ENCODE measurements at regions not wholly inside any gene's neighbourhood (a gene's known extent, or its start where the extent isn't known, plus 50 kb on each side); places are given as distances from the start of the nearest gene placed in this dataset.

GRCh38 chr12:116474331-116474730 is 84.8 kb upstream of the MAP1LC3B2 start:
- BruUV-seq (replicated peaks) = no TSS peak
- Histone ChIP-seq H3K27me3 (ENCODE audit: control insufficient read depth in 1 of 2, insufficient read depth in 2 of 2, low read length in 2 of 2) (no peaks in the 10 kb centered on the region; a peak in 2 of 5 replicates), H3K27ac (ENCODE audit: extremely low read length, insufficient read depth, low read length) (no peak overlapping the region), H3K4me2 (ENCODE audit: low read depth, low read length) (no peak overlapping the region), H3K9me3 (ENCODE audit: low read length) (0 out of 2 replicates have a peak, but pooled peaks cover 4% of the 10 kb centered on the region), H3K4me3 (replicated peaks in 1 of 3; ENCODE audit: insufficient read depth in 1 of 3, low read depth in 2 of 3, low read length in 3 of 3) (no peak overlapping the region), H3K79me2 (ENCODE audit: insufficient read depth, low read length) (no peaks in the 10 kb centered on the region), H3K4me1 (ENCODE audit: insufficient read depth, low read length) (no peaks in the 10 kb centered on the region), H3K9ac (ENCODE audit: insufficient read depth, low read depth, low read length) (no peak overlapping the region), H4K20me1 (ENCODE audit: insufficient read depth, low read length) (no peaks in the 10 kb centered on the region), H2AFZ (ENCODE audit: low read length) (no peak overlapping the region), H3K36me3 (replicated peaks in 1 of 2; ENCODE audit: control insufficient read depth in 1 of 2, insufficient read depth in 2 of 2, low read length in 2 of 2) (no peaks in the 10 kb centered on the region)
- intact Hi-C loops (cut with micrococcal nuclease; ENCODE audit: unreplicated experiment) (no loop called here), in situ Hi-C loops (cut with HindIII; ENCODE audit: extremely low pct_ligation_motif_present, low pct_unique_long_range_greater_than_20kb) (no loop called here)
- 0% methylated on average over 1 of the region's 1 CpG for WGBS (ENCODE audit: low lambda C conversion rate)
- POLR2A ChIA-PET = no interaction called here
- FAIRE-seq = no peak
- CTCF ChIA-PET (ENCODE audit: low intra/inter-chr PET ratio, low total read pairs) = no interaction called here
- no peak for DNase-seq (ENCODE audit: low spot score)
- ATAC-seq = no peak
- TF ChIP-seq ZNF720 (CRISPR knock-in tag; IDR thresholded peaks at IDR 0.05) (no peak), ZNF124 (CRISPR knock-in tag; IDR thresholded peaks at IDR 0.05) (no peak), NR1H2 (CRISPR knock-in tag; IDR thresholded peaks at IDR 0.05; ENCODE audit: borderline replicate concordance, low read depth) (no peak), ZBTB21 (CRISPR knock-in tag; IDR thresholded peaks at IDR 0.05) (no peak), ZNF879 (CRISPR knock-in tag; IDR thresholded peaks at IDR 0.05) (no peak), ZFYVE20 (CRISPR knock-in tag; IDR thresholded peaks at IDR 0.05; ENCODE audit: borderline replicate concordance, low read depth) (no peak), ZNF512 (CRISPR knock-in tag; IDR thresholded peaks at IDR 0.05) (no peak), CAMTA2 (CRISPR knock-in tag; IDR thresholded peaks at IDR 0.05; ENCODE audit: borderline replicate concordance) (no peak), U2AF1 (optimal IDR thresholded peaks at IDR 0.05; ENCODE audit: low read depth, low read length) (no peak), ZKSCAN5 (CRISPR knock-in tag; IDR thresholded peaks at IDR 0.05) (no peak), HNRNPLL (IDR thresholded peaks at IDR 0.05; ENCODE audit: low read depth, low read length, poor library complexity, severe bottlenecking) (no peak), ZNF558 (CRISPR knock-in tag; IDR thresholded peaks at IDR 0.05; ENCODE audit: borderline replicate concordance) (no peak)
- TF ChIP-seq, protein P1, sequence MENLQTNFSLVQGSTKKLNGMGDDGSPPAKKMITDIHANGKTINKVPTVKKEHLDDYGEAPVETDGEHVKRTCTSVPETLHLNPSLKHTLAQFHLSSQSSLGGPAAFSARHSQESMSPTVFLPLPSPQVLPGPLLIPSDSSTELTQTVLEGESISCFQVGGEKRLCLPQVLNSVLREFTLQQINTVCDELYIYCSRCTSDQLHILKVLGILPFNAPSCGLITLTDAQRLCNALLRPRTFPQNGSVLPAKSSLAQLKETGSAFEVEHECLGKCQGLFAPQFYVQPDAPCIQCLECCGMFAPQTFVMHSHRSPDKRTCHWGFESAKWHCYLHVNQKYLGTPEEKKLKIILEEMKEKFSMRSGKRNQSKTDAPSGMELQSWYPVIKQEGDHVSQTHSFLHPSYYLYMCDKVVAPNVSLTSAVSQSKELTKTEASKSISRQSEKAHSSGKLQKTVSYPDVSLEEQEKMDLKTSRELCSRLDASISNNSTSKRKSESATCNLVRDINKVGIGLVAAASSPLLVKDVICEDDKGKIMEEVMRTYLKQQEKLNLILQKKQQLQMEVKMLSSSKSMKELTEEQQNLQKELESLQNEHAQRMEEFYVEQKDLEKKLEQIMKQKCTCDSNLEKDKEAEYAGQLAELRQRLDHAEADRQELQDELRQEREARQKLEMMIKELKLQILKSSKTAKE (CRISPR knock-in tag; IDR thresholded peaks at IDR 0.05; ENCODE audit: borderline replicate concordance) = no peak
- TF ChIP-seq, protein P2, sequence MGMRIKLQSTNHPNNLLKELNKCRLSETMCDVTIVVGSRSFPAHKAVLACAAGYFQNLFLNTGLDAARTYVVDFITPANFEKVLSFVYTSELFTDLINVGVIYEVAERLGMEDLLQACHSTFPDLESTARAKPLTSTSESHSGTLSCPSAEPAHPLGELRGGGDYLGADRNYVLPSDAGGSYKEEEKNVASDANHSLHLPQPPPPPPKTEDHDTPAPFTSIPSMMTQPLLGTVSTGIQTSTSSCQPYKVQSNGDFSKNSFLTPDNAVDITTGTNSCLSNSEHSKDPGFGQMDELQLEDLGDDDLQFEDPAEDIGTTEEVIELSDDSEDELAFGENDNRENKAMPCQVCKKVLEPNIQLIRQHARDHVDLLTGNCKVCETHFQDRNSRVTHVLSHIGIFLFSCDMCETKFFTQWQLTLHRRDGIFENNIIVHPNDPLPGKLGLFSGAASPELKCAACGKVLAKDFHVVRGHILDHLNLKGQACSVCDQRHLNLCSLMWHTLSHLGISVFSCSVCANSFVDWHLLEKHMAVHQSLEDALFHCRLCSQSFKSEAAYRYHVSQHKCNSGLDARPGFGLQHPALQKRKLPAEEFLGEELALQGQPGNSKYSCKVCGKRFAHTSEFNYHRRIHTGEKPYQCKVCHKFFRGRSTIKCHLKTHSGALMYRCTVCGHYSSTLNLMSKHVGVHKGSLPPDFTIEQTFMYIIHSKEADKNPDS (CRISPR knock-in tag; IDR thresholded peaks at IDR 0.05) = no peak
- TF ChIP-seq, protein P3, sequence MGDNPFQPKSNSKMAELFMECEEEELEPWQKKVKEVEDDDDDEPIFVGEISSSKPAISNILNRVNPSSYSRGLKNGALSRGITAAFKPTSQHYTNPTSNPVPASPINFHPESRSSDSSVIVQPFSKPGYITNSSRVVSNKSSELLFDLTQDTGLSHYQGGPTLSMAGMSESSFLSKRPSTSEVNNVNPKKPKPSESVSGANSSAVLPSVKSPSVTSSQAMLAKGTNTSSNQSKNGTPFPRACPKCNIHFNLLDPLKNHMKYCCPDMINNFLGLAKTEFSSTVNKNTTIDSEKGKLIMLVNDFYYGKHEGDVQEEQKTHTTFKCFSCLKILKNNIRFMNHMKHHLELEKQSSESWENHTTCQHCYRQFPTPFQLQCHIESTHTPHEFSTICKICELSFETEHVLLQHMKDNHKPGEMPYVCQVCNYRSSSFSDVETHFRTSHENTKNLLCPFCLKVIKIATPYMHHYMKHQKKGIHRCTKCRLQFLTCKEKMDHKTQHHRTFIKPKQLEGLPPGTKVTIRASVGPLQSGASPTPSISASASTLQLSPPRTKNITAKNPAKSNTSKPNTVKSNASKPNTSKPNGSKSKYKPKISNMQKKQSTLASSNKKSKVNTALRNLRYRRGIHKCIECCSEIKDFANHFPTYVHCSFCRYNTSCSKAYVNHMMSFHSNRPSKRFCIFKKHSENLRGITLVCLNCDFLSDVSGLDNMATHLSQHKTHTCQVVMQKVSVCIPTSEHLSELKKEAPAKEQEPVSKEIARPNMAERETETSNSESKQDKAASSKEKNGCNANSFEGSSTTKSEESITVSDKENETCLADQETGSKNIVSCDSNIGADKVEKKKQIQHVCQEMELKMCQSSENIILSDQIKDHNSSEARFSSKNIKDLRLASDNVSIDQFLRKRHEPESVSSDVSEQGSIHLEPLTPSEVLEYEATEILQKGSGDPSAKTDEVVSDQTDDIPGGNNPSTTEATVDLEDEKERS (CRISPR knock-in tag; IDR thresholded peaks at IDR 0.05) = no peak
- TF ChIP-seq, protein P4, sequence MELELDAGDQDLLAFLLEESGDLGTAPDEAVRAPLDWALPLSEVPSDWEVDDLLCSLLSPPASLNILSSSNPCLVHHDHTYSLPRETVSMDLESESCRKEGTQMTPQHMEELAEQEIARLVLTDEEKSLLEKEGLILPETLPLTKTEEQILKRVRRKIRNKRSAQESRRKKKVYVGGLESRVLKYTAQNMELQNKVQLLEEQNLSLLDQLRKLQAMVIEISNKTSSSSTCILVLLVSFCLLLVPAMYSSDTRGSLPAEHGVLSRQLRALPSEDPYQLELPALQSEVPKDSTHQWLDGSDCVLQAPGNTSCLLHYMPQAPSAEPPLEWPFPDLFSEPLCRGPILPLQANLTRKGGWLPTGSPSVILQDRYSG (CRISPR knock-in tag; IDR thresholded peaks at IDR 0.05) = no peak
